MM.1S (cell line): ENCODE measurements at regions not wholly inside any gene's neighbourhood (a gene's known extent, or its start where the extent isn't known, plus 50 kb on each side); places are given as distances from the start of the nearest gene placed in this dataset.
"Not testable (repeated sequence)": the region's sequence is repeated elsewhere in the genome, so short reads cannot be mapped to it uniquely, and the experiment has no call there.

Experiments
- DNase-seq: peaks from one replicate; pipeline ENCODE4 v3.0.0-alpha.2; 2015
- H2AFZ ChIP-seq: fragments of 300-600 bp; sonication (generic); 2 replicates; pipeline ENCODE4 v1.6.0; 2016; ENCODE audit warnings: antibody characterized with exemption, low read length
- H3F3A ChIP-seq: fragments of 300-600 bp; sonication (generic); 2 replicates; pipeline ENCODE4 v1.6.1; 2016; ENCODE audit warnings: mild to moderate bottlenecking, antibody characterized with exemption, low read length, moderate library complexity, mixed read lengths; ENCODE audit not compliant: insufficient read depth
- H3K27ac ChIP-seq: fragments of 300-600 bp; sonication (generic); 2 replicates; pipeline ENCODE4 v1.5.1; 2016; ENCODE audit warnings: mild to moderate bottlenecking, low read length
- H3K27me3 ChIP-seq: fragments of 300-600 bp; sonication (generic); replicated peaks from 2 replicates; pipeline ENCODE4 v1.6.0; 2016; ENCODE audit warnings: low read length; ENCODE audit not compliant: insufficient read depth
- H3K36me3 ChIP-seq: fragments of 300-600 bp; sonication (generic); replicated peaks from 2 replicates; pipeline ENCODE4 v1.6.1; 2016; ENCODE audit warnings: mild to moderate bottlenecking, low read length, mixed read lengths; ENCODE audit not compliant: insufficient read depth
- H3K4me1 ChIP-seq: fragments of 300-600 bp; sonication (generic); 2 replicates; pipeline ENCODE4 v1.6.1; 2016; ENCODE audit warnings: low read length, mixed read lengths
- H3K4me2 ChIP-seq: fragments of 300-600 bp; sonication (generic); 2 replicates; pipeline ENCODE4 v1.6.0; 2016; ENCODE audit warnings: low read depth, low read length
- H3K4me3 ChIP-seq: fragments of 300-600 bp; sonication (generic); 2 replicates; pipeline ENCODE4 v1.5.1; 2016; ENCODE audit warnings: low read length, mixed read lengths
- H3K79me2 ChIP-seq: fragments of 300-600 bp; sonication (generic); 2 replicates; pipeline ENCODE4 v1.6.1; 2016; ENCODE audit warnings: mixed run types, low read length, mixed read lengths
- H3K9ac ChIP-seq: fragments of 300-600 bp; sonication (generic); 2 replicates; pipeline ENCODE4 v1.6.1; 2016; ENCODE audit warnings: low read length, mixed read lengths
- H3K9me2 ChIP-seq: fragments of 300-600 bp; sonication (generic); replicated peaks from 2 replicates; pipeline ENCODE4 v1.6.1; 2016; ENCODE audit warnings: mild to moderate bottlenecking, low read length, mixed read lengths; ENCODE audit not compliant: insufficient read depth
- H3K9me3 ChIP-seq: fragments of 300-600 bp; sonication (generic); replicated peaks from 2 replicates; pipeline ENCODE4 v1.6.1; 2016; ENCODE audit warnings: mild to moderate bottlenecking, low read length, mixed read lengths; ENCODE audit not compliant: insufficient read depth
- H4K20me1 ChIP-seq: fragments of 300-600 bp; sonication (generic); 2 replicates; pipeline ENCODE4 v1.6.1; 2016; ENCODE audit warnings: mild to moderate bottlenecking, low read length, moderate library complexity, mixed read lengths; ENCODE audit not compliant: insufficient read depth
- EZH2 ChIP-seq: fragments of 300-600 bp; sonication (generic); optimal IDR thresholded peaks from 2 replicates; pipeline ENCODE3; 2017; ENCODE audit warnings: low read depth, mild to moderate bottlenecking, antibody characterized with exemption, low read length, mixed read lengths
- EZH2phosphoT487 ChIP-seq: fragments of 300-600 bp; sonication (generic); IDR thresholded peaks from 2 replicates; pipeline ENCODE4 v1.6.1; 2018; ENCODE audit warnings: antibody characterized with exemption, low read length
- TF ChIP-seq, protein P1 (sequence below): fragments of 300-600 bp; sonication (generic); IDR thresholded peaks from 2 replicates; pipeline ENCODE4 v1.5.1; 2016; ENCODE audit warnings: antibody characterized with exemption, low read length, mixed read lengths

DNA sequence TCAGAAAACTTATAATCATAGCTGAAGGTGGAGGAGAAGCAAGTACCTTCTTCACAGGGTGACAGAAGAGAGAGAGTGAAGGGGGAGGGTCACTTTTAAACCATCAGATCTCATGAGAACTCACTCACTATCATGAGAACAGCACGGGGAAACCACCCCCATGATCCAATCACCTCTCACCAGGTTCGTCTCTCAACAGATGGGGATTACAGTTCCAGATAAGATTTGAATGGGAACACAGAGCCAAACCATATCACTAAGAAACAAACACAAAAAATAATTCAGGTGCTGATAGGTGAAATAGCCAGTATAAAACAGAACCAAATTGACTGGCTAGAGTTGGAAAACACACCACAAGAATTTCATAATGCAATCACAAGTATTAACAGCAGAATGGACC is 162.2 kb upstream of the TEKT4 start:
- H4K20me1 ChIP-seq, H3K4me3 ChIP-seq, H3K79me2 ChIP-seq, H3K9me2 ChIP-seq, H2AFZ ChIP-seq, DNase-seq, H3K27me3 ChIP-seq, H3K36me3 ChIP-seq, H3K9ac ChIP-seq, H3K4me2 ChIP-seq, H3F3A ChIP-seq, H3K4me1 ChIP-seq, H3K27ac ChIP-seq, H3K9me3 ChIP-seq: not testable (repeated sequence)

DNA sequence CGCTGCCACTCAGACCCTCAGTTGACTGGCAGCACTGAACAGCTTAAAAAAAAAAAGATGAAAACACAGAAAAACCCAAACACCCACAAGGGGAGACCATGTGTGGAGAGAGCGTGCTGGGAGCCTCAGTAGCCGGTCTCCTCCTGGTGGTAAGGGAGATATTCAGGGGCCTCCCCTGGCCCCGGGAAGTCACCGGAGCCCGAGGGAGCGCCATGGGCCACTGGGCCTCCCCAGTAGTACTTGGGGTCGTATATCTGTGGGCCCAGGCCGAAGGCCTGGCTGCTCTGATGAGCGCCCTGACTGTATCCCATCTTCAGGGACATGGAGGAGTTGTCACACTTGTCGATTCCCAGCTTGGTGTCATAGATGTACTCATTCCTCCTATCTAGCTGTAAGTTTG is 145.7 kb upstream of the TEKT4 start:
- H3K4me1 ChIP-seq, result no peaks in the 10 kb centered on the region
- no peaks in the 10 kb centered on the region for H3F3A ChIP-seq
- H3K27me3 ChIP-seq, result no peaks in the 10 kb centered on the region
- H3K79me2 ChIP-seq, result no peaks in the 10 kb centered on the region
- H3K4me3 ChIP-seq, result no peak overlapping the region
- no peak overlapping the region for H3K27ac ChIP-seq
- no peaks in the 10 kb centered on the region for H3K9me2 ChIP-seq
- no peaks in the 10 kb centered on the region for H3K36me3 ChIP-seq
- no peaks in the 10 kb centered on the region for H4K20me1 ChIP-seq
- no peak overlapping the region for H2AFZ ChIP-seq
- H3K4me2 ChIP-seq, result no peak overlapping the region
- DNase-seq, result no peak
- H3K9me3 ChIP-seq, result no peaks in the 10 kb centered on the region
- TF ChIP-seq, protein P1, sequence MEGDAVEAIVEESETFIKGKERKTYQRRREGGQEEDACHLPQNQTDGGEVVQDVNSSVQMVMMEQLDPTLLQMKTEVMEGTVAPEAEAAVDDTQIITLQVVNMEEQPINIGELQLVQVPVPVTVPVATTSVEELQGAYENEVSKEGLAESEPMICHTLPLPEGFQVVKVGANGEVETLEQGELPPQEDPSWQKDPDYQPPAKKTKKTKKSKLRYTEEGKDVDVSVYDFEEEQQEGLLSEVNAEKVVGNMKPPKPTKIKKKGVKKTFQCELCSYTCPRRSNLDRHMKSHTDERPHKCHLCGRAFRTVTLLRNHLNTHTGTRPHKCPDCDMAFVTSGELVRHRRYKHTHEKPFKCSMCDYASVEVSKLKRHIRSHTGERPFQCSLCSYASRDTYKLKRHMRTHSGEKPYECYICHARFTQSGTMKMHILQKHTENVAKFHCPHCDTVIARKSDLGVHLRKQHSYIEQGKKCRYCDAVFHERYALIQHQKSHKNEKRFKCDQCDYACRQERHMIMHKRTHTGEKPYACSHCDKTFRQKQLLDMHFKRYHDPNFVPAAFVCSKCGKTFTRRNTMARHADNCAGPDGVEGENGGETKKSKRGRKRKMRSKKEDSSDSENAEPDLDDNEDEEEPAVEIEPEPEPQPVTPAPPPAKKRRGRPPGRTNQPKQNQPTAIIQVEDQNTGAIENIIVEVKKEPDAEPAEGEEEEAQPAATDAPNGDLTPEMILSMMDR, result no peak
- TF ChIP-seq EZH2phosphoT487, result no peak
- no peak for TF ChIP-seq EZH2
- no peak overlapping the region for H3K9ac ChIP-seq

DNA sequence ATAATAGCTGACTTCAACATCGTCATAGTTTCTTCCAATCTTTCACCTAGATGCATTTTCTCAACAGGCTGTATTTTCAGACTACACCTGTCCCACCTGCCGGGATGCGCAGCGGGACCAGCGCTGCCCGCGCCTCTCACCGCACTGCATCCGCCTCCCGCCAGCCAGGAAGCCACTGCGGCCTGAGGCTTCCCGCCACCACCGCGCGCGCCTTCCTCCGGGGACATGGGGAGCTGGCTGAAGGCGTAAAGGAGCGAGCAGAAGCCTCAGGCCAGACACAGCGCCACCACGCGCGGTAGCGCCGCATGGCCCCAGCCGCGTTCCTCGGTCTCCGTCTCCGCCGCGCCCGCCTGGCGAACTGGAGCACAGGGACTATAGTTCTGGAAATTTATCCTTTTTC is 135.7 kb upstream of the TEKT4 start:
- not testable (repeated sequence) for H3K9ac ChIP-seq, H3K4me1 ChIP-seq, H3K4me2 ChIP-seq, H3K36me3 ChIP-seq, H4K20me1 ChIP-seq, H3K9me3 ChIP-seq, H3K4me3 ChIP-seq, DNase-seq, H3K27me3 ChIP-seq, H3K9me2 ChIP-seq, H2AFZ ChIP-seq, H3F3A ChIP-seq, H3K27ac ChIP-seq, H3K79me2 ChIP-seq

DNA sequence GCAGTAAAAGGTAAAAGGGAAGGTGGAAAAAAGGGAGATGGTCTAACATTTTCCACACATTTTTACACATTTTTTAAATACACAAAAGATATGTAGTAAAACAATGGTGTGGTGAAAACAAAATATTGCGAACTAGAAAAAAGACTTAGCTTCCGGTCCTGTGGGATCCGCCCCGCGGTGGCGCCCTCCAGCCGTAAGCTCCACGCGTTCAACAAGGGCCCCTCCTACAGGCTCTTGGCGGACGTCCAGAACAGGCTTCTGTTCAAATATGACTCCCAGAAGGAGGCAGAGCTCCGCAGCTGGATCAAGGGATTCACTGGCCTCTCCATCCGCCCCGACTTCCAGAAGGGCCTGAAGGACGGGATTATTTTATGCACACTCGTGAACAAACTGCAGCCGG is 134.1 kb upstream of the TEKT4 start:
- H3K4me1 ChIP-seq, H3F3A ChIP-seq, H3K27ac ChIP-seq, H4K20me1 ChIP-seq, H3K9me3 ChIP-seq, H3K36me3 ChIP-seq, DNase-seq, H2AFZ ChIP-seq, H3K4me3 ChIP-seq, H3K9ac ChIP-seq, H3K9me2 ChIP-seq, H3K27me3 ChIP-seq, H3K4me2 ChIP-seq, H3K79me2 ChIP-seq: not testable (repeated sequence)

DNA sequence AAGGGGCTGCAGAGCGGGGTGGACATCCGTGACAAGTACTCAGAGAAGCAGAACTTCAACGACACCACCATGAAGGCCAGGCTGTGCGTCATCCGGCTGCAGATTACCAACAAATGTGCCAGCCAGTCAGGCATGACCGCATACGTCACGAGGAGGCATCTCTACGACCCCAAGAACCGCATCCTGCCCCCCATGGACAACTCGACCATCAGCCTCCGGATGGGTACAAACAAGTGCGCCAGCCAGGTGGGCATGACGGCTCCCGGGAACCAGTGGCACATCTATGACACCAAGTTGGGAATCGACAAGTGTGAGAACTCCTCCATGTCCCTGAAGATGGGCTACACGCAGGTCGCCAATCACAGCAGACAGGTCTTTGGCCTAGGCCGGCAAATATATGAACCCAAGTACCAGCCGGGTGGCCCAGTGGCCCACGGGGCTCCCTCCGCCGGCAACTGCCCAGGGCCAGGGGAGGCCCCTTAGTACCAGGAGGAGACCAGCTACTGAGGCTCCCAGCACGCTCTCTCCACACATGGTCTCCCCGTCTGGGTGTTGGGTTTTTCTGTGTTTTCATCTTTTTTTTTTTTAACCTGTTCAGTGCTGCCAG is 133.4 kb upstream of the TEKT4 start:
- H3K27me3 ChIP-seq, DNase-seq, H3K4me1 ChIP-seq, H3K27ac ChIP-seq, H3K9me3 ChIP-seq, H3K4me2 ChIP-seq, H4K20me1 ChIP-seq, H3F3A ChIP-seq, H3K4me3 ChIP-seq, H3K9ac ChIP-seq, H3K36me3 ChIP-seq, H3K79me2 ChIP-seq, H2AFZ ChIP-seq, H3K9me2 ChIP-seq: not testable (repeated sequence)
